NCI-H510A treated with DMSO at 0.1 percent for 48 hours (cell line): ENCODE measurements at regions not wholly inside any gene's neighbourhood (a gene's known extent, or its start where the extent isn't known, plus 50 kb on each side); places are given as distances from the start of the nearest gene placed in this dataset.

Experiments used
- DNase-seq: peaks from one replicate; lab custom pipeline; 2025; lab: John Stamatoyannopoulos, UW

- DNase-seq: no peak
These were observed 279.4 kb upstream of the WWC1 start for GRCh38 chr5:168012006-168012405.

DNA sequence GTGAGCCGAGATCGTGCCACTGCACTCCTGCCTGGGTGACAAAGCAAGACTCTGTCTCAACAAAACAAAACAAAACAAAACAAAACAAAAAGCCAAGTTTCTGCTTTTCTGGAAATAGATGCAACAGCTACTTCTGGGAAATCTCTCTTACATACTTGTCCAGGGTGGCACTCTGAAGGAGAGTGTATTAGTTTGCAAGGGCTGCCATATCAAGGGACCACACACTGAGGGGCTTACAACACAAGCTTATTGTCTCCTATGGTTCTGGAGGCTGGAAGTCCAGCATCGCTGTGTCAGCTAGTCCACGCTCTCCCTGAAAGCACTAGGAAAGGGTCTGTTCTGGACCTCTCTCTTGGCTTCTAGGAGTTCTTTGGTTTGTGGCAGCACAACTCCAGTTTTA is 277.9 kb upstream of the WWC1 start:
- no peak for DNase-seq

- DNase-seq: no peak
These were observed 276.9 kb upstream of the WWC1 start for GRCh38 chr5:168014433-168015123.

- DNase-seq: no peak
These were observed 275.9 kb upstream of the WWC1 start for GRCh38 chr5:168015506-168015905.

- DNase-seq: no peak
These were observed 274.1 kb upstream of the WWC1 start for GRCh38 chr5:168017313-168017712.

GRCh38 chr5:168019143-168019542 is 272.3 kb upstream of the WWC1 start:
- DNase-seq: no peak

DNA sequence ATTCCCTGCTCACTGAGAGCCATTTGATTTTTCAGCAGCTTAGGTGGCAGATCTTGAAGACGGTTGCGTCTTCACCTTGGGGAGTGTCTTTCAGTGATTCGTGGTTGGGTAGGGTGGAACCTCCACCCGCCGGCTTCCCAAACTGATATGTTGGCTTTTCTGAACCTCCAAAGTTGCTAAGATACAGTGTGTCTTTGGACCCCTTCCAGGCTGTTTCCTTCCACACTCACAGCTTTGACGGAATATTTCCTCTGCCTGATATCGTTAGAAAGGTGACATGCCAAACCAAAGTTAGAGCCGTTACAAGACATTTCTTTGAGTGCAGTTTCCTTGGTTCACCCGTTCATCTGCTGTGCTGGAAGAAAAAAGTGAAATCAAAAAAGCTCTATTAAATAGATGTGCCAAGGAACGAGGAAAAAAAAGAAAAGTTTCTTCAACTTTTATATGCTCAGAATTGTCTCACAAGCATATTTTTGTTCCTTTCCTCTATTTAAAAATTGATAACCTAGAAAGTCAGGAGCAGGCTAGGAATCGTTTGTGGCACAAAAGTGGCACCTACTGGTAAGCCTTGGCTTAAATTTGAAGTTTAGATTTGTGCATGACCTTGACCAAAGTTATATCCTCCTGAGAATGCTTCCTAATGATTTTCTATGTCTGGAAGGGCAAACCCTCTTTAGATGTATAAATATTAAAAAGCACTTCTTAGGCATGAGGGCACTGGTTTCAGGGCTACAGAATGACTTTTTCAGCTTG is 270.7 kb upstream of the WWC1 start:
- DNase-seq: no peak

GRCh38 chr5:168022446-168023169 is 268.8 kb upstream of the WWC1 start:
- no peak for DNase-seq

DNA sequence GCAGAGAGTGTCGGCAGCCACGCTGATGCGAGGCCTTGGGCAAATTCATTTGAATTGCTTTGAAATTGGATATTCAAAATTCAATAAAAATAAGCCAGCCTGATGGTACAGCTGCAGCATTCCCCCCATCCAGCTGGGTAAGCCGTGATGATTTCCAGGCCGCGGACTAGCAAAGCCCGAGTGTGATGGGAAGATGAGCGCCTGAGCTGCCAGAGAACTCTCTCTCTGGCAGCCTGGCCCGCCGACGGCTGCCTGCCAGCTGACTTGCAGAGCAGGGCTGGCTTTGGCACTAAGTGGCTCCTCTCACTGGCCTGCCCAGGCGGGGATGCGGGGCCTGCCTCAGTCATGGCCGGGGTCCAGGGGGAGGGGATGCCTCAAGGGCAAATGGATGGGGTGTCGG is 268.3 kb upstream of the WWC1 start:
- DNase-seq: no peak

DNA sequence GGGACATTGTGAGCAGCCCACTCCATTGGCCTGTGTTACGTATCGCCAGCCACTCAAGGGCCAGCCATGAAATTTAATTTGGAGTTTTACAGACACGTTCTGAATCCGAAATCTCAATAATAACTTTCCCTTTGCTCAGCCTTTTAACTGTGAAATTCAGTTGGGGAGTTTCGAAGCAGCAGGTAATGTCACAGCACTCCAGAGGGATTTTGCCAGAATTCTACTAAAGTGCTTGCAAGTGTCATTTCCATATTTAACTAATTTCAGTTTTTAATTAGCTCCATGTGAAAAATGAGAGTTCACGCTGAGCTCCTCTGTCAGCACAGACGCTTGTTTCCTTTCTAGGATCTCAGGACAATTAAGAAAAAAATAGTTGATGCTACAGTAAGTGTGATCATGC is 267.1 kb upstream of the WWC1 start:
- no peak for DNase-seq

- DNase-seq: no peak
These were observed 264.4 kb upstream of the WWC1 start for GRCh38 chr5:168027007-168027406.

GRCh38 chr5:168030912-168031311 is 260.5 kb upstream of the WWC1 start:
- DNase-seq: no peak

DNA sequence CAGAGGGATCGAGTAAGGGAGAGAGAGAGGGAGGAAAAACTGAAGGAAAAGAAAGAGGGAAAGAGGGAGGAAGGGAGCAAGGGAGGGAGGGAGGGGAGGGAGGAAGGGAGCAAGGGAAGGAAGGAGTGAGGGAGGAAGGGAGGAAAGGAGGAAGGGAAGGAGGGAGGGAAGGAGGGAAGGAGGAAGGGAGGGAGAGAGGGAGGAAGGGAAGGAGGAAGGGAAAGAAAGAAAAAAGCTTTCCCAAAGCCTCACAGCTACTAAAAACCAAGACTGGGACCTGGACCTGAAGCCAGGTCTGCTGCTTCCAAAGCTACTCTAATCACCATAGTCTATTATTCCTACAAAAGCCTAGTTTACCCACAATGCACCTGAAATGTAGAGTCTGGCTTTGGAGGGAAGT is 259.8 kb upstream of the WWC1 start:
- DNase-seq: no peak

DNA sequence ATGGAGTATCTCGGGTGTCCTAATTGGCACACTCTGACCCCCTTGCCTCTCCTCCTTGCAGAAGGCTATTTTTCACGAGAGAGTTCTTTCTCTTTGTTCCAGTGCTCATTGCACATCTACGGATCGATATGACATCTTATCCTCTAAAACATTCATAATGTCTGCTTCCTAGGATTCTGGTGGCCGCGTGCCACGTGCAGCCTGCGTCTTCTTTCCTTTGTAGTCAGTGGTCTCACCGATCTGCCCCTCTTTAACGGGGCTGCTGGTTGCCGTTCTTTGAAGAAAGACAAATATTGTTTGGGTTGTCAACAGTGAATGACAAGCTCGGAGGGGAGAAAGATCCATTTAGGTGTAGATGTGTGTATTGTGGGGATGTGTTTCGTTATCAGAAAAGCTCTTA is 252.4 kb upstream of the WWC1 start:
- DNase-seq: no peak

GRCh38 chr5:168039566-168040248 is 251.7 kb upstream of the WWC1 start:
- DNase-seq: no peak

DNA sequence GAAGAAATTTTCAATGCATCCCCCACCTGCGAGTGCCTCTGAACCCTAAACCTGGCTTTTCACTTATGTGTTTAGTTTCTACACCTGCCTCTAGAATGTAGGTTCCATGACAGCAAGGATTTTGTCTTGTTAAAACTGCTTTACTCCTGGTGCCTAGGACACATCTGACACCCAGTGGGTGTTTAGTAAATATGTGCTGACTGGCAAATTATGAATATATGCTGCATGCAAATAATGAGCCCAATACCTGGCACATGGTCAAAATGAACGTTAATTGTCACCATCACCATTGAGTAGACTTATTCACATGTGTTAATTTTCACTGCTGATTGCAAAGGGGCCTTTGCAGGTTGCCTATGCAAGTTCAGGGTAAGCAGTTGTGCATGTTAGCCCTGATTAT is 249.9 kb upstream of the WWC1 start:
- DNase-seq: no peak

GRCh38 chr5:168042284-168043068 is 249.0 kb upstream of the WWC1 start:
- no peak for DNase-seq

DNA sequence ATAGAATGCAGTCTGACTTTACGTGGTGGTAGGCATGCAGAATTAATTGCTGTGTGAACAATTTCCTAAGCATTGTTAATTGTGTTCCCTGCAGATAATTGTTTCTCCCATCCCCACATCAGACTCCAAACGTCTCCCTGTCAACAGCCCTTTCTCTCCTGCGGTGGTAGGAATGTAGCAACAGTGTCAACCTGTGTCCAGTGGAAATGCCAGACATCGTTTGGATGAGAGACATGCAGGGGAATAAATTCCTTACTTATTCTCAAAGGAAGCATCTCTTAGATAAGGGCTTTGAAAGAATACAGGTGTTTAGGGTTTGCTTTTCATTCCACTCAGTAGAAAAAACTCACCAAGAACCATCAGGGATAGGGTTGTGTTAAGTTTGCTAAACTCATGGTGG is 245.3 kb upstream of the WWC1 start:
- no peak for DNase-seq

- DNase-seq: peak; percentile 9
These were observed 244.3 kb upstream of the WWC1 start for GRCh38 chr5:168047043-168047668.

- DNase-seq: no peak
These were observed 243.8 kb upstream of the WWC1 start for GRCh38 chr5:168047669-168048111.

- no peak for DNase-seq
These were observed 243.0 kb upstream of the WWC1 start for GRCh38 chr5:168048486-168048885.
